GM21528 (cell line): ENCODE measurements at regions not wholly inside any gene's neighbourhood (a gene's known extent, or its start where the extent isn't known, plus 50 kb on each side); places are given as distances from the start of the nearest gene placed in this dataset.

Source experiments
- ATAC-seq: cut with Tn5 transposase; IDR thresholded peaks from one replicate; pipeline ENCODE4 v1.9.1; 2021; ENCODE audit warnings: mild to moderate bottlenecking, moderate library complexity; ENCODE audit not compliant: unreplicated experiment, low FRiP score

DNA sequence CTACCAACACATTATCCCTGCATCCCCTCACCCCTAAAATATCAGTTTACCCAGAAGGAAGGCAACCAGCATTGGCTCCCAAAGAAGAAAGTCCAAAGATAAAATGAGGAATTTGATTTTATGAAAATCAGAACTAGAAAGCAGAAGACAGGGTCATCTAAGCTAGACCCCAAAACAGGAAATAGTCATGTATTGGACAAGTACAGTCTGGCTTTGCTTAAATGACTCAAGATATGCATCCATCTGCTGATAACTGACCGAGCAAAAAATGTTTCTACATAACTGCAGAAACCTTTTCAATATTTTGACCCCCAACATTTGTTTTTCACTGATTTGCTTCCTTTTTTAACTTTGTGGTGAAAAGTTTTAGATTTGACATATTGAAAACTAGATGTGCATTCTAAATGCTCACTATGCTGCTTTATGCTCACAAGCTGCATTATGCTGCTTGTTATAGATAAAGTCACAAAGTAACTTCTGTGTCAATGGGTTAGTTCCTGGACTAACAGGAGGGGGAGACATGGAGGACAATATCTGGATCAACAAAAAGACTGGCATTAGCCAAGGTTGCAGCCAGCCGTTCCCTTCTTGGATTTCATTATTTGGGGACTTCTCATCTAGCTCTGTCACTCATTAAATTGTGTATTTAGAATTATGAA, 227.0 kb downstream of the INHBA start:
- ATAC-seq = no peak

DNA sequence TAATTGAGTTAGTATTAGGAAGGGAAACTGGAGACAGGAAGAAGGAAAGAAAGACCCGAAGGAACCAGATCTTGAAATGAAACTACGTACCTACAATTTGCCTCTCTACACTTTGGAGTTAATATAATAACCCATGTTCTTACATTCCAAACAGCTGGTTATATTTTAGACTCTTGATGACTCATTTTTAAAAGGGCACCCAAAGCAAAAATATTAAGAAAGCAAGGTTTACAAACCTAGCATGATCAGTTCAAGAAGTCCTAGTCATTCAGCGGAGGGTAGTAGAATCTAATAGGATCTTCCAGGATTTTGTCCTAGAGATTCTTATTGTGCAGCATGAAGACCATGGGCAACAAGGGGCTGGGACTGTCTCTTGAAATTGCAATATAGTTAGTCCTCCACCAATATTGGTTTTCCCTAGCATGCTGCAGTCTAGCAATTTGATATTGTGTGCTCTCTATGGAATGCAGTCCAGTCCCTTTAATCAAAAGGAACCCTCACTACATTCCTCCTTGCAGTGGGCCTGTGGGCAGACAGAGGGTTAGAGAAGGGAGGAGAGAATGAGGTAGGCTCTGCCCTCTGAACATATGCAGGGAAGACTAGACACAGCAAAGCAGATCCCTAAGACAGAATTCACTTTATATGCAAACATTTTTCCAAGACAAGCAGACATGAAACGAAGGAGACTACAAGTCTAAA, 230.3 kb downstream of the INHBA start:
- ATAC-seq = no peak

DNA sequence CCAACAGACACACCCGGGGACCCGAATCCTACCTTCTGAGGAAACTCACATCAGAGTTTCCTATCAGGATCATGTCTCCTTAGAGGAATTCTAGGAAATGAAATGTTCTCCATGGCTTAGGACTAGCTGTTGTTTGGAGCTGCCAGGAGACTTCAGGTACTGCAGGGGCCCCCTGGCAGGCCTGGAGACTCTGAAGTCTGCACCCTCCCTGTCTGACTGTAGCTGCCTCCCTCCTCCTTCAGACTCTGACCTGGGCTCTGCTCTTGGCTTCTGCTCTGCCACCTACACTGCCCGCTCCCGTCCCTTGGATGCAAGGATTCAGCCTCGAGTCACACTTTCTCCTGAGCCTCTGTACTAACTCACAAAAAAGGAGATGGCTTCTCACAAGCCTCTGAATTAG, 232.8 kb downstream of the INHBA start:
- no peak for ATAC-seq

DNA sequence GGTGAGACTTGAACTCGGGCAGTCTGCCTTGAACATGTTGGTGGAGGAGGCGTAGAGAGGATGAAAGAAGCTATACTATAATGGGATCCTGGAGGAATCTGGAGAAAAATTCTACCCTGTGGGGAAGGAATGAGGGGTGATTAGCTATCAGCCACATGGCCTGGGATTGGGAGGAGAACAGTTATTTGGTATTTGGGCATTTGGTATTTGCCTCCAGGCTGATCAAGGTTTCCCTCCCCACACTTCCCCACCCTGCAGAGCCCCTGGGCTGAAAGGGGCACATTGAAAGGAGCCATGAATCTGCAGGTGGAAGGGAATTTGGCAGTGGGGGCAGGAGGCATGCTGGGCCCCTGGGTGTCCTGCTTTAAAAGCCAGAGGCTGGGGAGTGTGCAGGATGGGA, 235.3 kb downstream of the INHBA start:
- no peak for ATAC-seq

DNA sequence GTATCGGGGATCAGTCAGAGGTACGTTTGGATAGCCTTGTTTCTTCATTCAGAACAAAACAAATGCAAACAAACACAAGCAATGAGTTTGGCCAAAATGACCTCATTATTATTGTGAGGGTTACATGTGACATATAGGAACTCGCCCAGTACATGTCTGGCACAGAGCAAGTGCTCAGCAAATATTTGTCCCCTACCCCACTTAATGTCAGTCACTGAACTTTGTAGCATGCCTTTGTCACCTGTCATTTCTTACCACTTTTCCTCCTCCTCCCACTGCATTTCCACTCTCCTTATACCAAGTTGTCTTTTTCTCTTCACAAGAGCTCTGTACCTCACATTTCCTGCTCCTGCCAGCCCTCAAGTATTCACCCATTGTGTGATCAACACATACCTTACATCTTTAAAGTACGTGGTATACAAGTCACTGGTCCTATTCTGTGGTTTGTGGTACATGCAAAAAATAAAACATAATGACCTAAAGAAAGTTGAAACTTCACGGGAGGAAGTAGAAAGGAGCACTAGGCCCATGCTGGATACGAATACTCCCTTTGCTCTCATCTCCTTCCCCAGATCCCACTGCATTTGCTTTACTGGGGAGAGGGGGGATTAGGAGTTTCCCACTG, 236.0 kb downstream of the INHBA start:
- ATAC-seq = no peak

DNA sequence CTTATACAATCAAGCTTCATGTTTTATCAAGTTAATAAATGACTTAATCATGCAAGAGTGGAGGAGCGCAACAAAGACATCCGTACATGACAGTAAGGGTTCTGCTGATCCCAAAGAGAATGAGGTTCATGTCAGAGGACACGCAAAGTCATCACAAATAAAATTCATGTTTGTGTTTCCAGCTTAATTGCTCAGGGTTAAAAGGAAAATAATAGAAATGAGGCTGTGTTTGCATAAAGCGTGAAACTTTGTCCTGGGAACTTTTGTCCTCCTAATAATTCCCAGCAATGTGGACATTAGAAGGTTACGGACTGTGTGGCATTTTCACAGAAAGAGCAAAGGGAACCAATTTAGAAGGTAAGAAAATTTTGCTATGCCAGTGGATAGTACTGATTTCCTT, 237.3 kb downstream of the INHBA start:
- no peak for ATAC-seq

DNA sequence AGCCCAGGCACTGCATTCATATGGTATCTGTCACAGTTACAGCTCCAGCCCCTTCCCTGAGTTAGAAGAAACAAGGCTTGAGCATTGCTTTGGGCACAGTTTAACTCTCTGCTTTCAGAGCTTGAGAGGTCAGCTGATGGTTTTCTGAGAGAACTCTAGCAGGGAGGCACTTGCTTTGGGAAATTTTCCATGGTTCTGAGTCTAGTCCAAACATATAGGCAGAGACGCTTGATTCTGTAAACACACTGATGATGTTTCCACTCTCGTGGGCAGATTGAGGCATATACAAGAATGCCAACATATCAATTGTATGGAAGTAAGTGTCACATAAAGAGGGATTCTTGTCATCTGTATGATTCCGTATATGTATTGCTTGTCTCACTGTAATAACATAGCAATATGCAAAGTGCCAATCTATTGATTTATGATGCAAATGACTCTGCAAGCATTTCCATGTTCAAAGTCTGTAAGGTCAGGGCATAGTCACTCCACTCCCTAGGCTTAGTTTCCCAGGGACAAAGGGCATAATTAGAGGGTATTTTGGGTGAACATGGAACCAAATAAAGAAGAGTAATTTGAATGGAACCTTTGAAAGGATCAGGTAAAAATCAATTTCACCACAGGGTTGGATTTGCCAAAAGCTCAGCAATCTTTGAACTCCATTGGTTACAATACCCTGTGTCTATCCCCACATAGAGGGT, 239.0 kb downstream of the INHBA start:
- no peak for ATAC-seq

DNA sequence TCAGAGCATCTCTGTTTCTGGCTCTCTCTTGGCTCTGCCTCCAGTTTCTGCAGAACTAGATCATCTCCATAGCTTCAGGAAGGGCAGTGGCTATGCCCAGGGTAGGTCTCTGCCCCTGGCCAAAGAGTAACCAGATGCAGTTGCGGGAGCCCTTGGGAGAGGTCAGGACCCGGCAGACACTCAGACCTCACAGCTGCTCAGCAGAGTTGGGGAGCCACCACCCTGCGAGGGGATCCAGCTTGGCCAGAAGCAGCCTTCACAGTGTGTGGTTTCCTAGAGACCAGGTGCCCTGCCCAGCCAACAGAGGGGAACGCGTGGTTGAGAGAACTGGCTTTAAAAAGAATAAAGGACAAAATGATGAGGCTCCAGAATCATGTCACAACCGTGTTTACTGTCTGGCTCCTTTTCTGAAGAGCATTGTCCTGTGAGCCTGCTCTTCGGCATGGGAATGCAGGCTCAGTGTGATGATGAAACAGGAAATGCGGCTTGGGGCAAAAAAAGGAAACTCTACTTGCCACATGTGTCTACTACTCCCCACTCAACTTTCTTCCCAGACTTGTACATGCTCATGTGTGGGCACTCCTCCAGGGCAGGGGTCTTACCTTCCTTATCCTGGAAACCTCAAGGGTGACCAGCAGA, 243.1 kb downstream of the INHBA start:
- ATAC-seq = no peak

DNA sequence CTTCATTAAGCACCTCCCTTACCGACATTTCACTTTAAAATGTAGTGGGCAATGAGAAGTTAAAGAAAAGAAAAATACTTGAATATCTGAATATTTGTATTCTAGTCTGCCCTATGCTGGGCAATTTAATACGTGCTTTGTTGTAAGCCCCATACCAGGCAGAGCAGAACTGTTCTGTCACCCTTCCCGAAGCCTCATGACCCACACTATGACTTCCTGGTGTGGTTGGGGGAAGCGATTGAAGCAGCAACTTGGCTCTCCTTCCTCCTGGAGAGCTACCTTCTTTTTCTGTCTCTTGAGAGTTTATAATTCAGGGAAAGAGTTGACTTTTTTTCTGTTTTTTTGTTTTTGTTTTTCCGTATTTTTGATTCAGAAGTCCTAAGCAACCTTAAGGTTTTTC, 243.7 kb downstream of the INHBA start:
- ATAC-seq = no peak

DNA sequence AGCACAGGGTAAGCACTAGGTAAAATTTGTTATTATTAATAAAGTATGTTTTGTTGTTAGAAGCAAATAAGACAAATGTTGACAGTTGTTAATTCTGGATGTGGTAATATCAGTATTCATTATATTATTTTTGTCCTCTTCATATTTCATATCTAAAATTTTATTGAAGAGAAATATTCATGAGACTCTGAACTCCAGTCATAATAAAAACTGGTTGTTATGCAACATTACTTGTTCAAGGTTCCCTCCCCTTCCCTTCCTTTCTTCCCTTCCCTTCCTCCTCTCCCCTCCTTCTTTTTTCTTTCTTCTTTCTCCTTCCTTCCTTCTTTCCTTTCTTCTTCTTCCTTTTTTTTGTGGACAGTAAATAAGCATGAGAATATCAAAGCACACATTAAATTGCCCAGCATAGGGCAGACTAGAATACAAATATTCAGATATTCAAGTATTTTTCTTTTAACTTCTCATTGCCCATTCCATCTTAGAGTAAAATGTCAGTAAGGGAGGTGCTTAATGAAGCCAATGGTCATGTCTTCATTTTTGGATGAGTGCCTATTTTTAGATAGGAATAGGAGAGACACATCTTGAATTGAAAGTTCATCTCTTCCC, 245.0 kb downstream of the INHBA start:
- ATAC-seq = no peak

DNA sequence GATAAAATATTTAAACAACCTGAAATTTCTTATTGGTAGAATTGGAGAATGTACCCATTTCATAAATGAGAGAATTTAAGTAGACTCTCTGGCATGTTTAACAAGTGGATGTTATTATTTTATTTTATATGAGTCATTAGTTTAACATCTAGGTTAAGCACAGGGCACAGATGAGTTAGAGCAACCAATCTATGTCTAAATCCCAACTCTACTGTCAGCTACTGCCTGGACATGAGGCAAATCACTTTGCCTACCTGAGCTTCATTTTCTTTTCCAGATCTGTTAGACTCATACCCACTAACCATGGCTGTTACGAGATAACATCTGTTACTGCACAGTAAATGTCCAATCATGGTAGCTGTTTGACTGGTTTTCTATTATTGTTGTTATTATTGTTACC, 251.1 kb downstream of the INHBA start:
- ATAC-seq = no peak

DNA sequence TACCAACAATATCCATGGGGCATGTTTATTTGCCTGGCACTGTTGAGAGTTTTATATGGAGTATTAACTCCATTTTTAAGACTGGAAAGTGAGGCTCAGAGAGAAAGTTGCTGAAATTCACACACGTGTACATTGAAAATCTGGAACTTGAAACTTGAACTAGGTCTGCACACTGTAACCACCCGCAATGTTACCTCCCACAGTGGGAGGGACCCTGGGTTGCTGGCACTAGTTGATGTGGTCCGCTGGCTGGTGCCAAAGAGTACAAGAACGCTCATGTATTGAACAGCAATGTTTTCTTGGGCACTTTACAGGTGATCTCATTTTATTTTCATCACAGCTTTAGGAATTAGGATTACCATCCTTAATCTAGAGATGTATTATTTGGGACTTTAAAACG, 253.2 kb downstream of the INHBA start:
- ATAC-seq = no peak

DNA sequence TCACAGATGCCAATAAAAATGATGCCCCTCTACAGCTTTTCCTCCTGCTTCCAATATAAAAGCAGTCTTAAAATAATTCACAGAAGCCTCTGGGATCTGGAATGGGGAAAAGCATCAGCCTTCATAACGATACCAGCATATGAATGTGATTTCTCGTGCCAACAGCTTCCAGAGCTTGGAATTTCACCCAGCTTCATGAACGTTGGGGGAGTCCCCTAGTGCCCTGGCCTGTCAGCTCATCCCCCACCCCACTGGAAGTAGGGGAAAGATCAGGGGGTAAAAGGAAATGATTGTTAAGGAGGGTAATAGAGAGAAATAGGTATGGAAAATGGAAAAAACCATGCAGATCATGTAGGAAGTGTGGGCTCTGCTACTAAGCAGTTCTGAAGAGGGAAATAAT, 253.6 kb downstream of the INHBA start:
- no peak for ATAC-seq

DNA sequence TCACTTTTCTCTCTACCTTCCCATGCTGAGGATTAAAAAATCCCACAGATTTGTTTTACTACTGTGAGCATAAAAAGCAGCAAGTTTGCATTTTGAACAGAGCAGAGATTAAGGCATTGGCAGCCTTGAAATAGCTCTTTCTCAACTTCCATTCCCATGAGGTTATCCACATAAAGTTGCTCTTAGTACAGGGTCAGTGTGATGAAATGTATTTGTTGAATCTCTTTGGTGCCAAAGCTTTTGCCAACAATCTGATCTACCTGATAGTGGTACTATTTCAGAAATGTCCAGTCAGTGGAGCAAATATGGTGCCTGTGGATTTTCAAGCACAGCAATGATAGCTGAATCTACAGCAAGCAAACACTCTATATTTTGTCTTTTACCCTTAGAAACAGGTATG, 254.8 kb downstream of the INHBA start:
- no peak for ATAC-seq

DNA sequence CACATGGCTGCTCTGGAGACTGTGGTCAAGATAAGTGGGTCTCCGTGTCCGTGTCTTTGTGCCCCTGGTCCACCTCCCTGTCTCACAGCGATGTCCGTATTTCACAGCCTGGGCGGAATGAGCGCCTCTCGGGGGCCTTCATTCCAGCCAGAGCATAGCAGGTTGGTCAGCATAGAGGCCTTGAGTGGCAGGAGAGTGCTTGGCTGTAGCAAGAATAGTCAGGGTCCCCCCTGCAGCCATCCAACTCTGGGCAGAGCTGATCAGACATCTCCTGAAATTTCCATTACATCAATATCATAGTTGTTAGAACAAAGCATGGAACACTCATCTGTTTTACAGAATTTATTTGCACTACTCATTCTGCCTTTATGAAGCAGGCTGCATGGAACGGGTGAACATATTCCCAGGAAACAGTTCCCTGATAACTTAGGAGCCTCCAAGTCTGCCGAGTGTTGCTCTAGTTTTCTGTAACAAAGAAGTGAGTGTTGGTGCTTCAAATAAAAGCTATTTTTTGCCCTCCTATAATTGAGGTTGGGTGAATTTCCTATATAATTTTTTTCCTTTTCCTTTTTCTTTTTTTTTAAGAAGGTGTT, 255.3 kb downstream of the INHBA start:
- ATAC-seq = no peak

DNA sequence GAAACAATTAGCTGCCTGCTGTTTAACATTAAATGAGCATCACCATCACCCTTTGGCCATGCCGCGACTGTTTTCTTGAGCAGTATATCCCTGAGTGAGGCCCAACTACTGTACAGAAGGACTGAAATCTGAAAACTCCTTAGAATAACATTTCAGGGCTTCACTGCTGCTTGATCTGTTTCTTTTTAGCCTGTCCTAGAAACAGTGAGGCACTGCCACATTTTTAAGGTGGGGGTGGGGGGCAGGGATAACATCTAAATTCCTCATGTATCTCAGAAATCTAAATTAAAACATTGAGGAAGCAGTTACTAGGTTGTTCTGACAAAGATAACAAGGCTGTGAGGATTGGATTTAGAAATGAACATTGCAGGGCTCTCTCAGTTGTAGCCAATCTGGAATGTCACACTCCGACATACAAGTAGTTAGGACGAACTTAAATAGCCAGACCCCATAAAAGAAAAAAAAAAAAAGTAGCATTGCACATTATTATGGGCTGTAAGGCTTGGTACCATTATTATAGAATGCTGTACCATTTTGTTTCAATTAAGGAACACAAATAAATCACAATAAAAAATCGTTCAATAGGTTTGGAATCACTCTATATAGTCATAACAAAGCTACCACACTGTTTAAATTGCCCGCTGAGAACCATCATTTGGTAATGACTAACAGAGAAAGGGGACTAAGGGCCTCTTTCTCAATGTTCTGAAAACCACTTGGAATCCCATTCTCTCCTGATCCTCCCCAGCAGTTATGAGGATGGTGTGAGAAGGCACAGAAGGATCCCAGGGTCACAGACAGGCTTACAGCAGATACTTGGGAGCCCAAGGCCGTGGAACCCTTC, 256.1 kb downstream of the INHBA start:
- ATAC-seq = no peak

DNA sequence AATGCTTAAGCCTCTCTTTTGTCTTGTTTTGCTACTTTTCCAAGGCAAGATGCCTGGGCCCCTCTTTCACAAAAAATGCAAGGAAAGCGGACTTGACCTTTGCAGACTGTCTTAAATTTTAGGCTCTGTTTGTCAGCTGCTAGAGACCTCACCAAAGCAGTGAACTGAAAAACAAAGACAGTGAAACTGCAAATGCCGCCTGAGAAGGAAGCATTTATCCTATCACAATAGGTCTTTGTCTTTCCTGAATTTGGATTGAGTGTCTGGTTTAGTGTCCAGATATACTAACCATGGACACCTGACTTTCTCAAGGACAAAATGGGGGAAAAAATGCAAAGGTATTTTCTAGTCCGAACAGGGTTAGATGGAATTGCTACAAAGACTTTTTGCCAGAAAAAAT, 256.9 kb downstream of the INHBA start:
- ATAC-seq = no peak

DNA sequence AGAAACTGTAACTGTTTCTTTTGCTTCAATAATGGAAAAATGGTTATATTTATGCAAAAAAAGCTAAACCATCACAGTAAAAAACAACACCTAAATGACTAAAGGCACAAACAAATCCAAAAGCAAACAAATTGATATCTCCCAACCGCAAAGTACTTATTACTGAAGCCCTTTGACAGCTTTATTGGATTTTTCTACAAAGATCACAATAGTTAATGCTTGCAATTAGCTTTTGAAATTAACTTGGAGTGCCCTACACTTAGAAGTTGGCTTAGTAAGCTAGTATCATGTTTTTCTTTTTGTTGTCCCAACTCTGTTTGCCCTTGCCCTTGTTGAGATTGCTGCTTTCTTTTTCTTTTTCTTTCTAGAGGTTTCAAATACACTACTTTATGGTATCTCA, 257.5 kb downstream of the INHBA start:
- no peak for ATAC-seq

DNA sequence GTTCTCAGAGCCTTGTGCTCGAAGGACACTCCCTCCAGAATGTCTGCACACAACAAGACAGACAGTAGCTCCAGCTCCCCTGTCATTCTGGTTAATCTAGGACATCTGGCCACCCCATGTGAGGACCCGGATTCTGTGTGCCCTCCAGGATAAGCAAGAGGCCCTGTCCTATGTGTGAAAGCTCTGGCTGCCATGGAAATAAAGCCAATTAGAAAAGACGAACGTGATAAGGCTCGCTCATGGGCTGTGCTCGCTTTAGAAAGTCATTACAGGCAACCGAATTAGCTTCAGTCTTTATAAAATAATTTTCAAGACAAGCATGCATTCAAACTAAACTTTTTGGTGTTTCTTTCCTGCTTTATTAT, 263.4 kb downstream of the INHBA start:
- ATAC-seq = no peak
